ENCODE measurements at regions not wholly inside any gene's neighbourhood (a gene's known extent, or its start where the extent isn't known, plus 50 kb on each side); places are given as distances from the start of the nearest gene placed in this dataset.

DNA sequence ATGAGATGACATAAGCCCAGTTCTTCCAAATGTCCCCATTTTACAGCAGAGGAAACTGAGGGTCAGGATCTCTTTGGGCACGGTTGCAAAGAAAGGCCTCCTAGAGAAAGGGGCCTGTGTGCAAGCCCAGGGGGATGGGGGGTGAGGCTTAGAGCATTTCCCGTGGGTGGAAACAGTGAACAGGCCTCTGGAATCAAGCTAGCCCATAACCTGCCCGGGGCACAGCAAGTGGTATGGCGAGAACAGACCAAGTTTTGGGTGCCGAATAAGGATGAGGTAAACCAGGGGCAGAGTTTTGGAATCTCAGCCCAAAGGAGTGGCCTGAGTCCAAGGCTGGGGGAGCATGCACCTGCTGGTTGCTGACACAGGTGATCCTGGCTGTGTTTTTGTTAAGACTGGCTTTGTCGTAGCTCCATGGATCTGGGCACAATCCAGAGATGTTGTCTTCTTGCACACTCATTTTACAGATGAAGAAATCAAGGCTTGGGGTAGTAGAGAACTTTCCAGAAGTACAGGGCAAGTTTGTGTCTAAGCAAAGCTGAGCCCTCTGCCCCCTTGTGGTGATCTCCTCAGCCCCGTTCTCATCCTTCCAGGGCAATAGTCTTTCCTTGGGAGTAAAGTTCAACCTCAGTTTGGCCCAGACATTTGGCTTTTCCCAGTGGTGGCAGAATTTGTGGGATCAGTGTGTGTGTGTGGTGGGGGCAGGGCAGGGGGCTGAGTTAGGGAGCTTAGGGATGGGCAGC, 53.5 kb upstream of the MYEOV start:
- H3K27me3 ChIP-seq = no peaks in the 10 kb centered on the region
- intact Hi-C loops (cut with DNase I) = no loop called here
- no peak overlapping the region for H3K4me3 ChIP-seq
- peak in 3 of 4 donors; percentile 33 to 51 (median 41) for DNase-seq
- H3K9me3 ChIP-seq = no peaks in the 10 kb centered on the region
- no peak for ATAC-seq
- H3K36me3 ChIP-seq (replicated peaks in 1 of 2; ENCODE audit: insufficient read depth in 1 of 2, low read depth in 2 of 2) = no peaks in the 10 kb centered on the region
- H3K27ac ChIP-seq = no peak overlapping the region
- no peaks in the 10 kb centered on the region for H3K4me1 ChIP-seq
- 72 to 74% methylated on average over 7 of the region's 7 CpGs for WGBS, 2 donors
- no peak for TF ChIP-seq POLR2A (IDR thresholded peaks at IDR 0.05)
- TF ChIP-seq, protein P1, sequence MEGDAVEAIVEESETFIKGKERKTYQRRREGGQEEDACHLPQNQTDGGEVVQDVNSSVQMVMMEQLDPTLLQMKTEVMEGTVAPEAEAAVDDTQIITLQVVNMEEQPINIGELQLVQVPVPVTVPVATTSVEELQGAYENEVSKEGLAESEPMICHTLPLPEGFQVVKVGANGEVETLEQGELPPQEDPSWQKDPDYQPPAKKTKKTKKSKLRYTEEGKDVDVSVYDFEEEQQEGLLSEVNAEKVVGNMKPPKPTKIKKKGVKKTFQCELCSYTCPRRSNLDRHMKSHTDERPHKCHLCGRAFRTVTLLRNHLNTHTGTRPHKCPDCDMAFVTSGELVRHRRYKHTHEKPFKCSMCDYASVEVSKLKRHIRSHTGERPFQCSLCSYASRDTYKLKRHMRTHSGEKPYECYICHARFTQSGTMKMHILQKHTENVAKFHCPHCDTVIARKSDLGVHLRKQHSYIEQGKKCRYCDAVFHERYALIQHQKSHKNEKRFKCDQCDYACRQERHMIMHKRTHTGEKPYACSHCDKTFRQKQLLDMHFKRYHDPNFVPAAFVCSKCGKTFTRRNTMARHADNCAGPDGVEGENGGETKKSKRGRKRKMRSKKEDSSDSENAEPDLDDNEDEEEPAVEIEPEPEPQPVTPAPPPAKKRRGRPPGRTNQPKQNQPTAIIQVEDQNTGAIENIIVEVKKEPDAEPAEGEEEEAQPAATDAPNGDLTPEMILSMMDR (IDR thresholded peaks at IDR 0.05) = peak; percentile 5 to 38 (median 29)

DNA sequence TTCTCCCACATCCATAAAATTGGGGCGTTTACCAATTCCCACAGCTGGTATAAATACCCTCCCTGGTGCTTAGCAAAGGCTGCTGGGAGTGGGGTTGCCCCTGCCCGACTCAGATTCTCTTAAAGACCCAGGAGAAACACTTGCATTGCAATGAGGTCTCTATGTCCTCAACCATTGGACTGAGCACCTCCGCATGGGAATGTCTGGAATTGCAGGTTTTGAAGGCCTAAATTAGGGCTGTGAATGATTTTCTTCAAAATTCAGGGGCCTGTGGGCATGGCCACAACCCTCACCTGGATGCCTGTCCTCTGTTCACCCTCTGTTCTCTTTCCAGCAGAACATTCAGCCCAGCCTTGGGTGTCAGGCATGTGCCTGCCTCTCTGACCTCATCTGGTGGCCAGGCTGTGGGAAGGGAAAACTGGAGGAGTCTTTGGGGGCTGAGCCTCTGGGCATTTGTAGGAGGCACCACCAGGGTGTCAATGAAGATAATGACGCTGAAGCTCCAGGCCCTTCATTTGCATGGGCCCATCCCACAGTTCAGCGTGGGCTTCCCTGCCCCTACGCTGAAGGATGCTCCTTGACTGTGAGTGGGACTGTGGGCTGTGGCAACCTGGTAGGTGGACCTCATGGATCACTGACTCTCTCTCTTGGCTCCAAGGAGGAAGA, 52.7 kb upstream of the MYEOV start:
- peak in 1 of 4 donors; percentile 8 for DNase-seq
- Histone ChIP-seq H3K27ac (no peak overlapping the region), H3K4me3 (no peak overlapping the region), H3K27me3 (no peaks in the 10 kb centered on the region), H3K36me3 (replicated peaks in 1 of 2; ENCODE audit: insufficient read depth in 1 of 2, low read depth in 2 of 2) (no peaks in the 10 kb centered on the region), H3K9me3 (no peaks in the 10 kb centered on the region), H3K4me1 (no peaks in the 10 kb centered on the region)
- intact Hi-C loops (cut with DNase I) = no loop called here
- 90 to 94% methylated on average over 5 of the region's 6 CpGs for WGBS, 2 donors
- TF ChIP-seq POLR2A (IDR thresholded peaks at IDR 0.05) = no peak
- TF ChIP-seq, protein P1 (IDR thresholded peaks at IDR 0.05) = no peak
- no peak for ATAC-seq

DNA sequence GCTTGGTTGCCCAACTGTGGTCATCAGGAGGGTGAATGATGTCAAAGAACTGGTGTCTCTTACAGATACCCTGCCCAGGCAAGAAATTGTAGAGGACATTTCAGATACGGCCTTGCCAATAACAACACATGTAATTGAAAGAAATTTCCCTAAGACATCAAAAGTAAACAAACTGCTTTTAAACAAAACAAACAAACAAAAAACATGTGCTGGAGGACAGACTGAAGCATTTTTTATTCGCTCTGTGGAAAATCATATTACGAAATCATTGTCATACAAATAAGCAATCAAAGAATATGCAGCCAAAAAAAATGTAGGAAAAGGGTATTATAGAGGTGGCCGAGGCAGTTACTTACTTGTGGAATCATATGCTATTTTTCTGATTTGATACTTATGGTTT, 52.1 kb upstream of the MYEOV start:
- 84 to 92% methylated on average over 4 of the region's 4 CpGs for WGBS, 2 donors
- TF ChIP-seq POLR2A (IDR thresholded peaks at IDR 0.05) = no peak
- TF ChIP-seq, protein P1 (IDR thresholded peaks at IDR 0.05) = no peak
- no peaks in the 10 kb centered on the region for H3K36me3 ChIP-seq (replicated peaks in 1 of 2; ENCODE audit: insufficient read depth in 1 of 2, low read depth in 2 of 2)
- H3K9me3 ChIP-seq = no peaks in the 10 kb centered on the region
- no peaks in the 10 kb centered on the region for H3K27me3 ChIP-seq
- H3K4me1 ChIP-seq = no peaks in the 10 kb centered on the region
- H3K4me3 ChIP-seq = no peak overlapping the region
- ATAC-seq = no peak
- no peak overlapping the region for H3K27ac ChIP-seq
- intact Hi-C loops (cut with DNase I) = no loop called here
- peak in 1 of 4 donors; percentile 2 for DNase-seq

DNA sequence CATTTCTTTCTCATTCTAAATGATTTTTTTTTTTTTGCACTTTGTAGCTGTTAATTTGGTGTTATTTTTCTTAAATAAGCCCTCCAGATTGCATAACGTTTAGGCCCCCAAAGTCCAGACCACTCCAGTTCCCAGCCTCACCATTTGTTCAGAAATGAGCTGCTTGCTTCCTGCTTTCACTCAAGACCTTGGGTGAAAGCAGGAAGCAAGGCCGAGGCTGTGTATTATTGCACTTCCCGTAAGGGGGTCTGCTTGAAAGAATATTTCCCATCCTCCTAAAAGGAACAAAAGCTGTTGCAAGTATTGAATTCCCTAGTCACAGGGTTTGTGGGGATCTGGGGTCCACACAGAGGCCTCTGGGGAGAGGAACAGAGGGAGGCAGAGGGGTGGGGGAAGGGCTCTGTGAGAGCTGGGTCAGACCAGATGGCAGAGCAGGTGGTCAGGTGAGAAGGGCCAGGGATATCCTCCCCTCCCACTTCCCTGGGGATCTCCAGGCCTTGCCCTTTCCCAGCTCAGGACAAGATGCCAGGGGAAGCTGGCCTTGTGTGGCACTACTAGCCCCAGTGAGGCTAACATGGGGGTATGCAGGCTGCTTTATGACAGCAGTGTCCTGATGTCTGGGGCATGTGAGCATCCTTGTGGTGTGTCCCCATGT, 51.6 kb upstream of the MYEOV start:
- Histone ChIP-seq H3K9me3 (no peaks in the 10 kb centered on the region), H3K27ac (no peak overlapping the region), H3K27me3 (no peaks in the 10 kb centered on the region), H3K4me3 (no peak overlapping the region), H3K4me1 (no peaks in the 10 kb centered on the region), H3K36me3 (replicated peaks in 1 of 2; ENCODE audit: insufficient read depth in 1 of 2, low read depth in 2 of 2) (no peaks in the 10 kb centered on the region)
- 58 to 67% methylated on average over 3 of the region's 3 CpGs for WGBS, 2 donors
- DNase-seq (peak in 1 of 4 donors; percentile 7), ATAC-seq (no peak)
- TF ChIP-seq POLR2A (IDR thresholded peaks at IDR 0.05) = no peak
- TF ChIP-seq, protein P1 (IDR thresholded peaks at IDR 0.05) = no peak
- intact Hi-C loops (cut with DNase I) = no loop called here

All from body of pancreas (tissue), 4 donors.